GM21825 (cell line): ENCODE measurements at regions not wholly inside any gene's neighbourhood (a gene's known extent, or its start where the extent isn't known, plus 50 kb on each side); places are given as distances from the start of the nearest gene placed in this dataset.

Source experiments
- ATAC-seq: cut with Tn5 transposase; IDR thresholded peaks from one replicate; pipeline ENCODE4 v1.9.1; 2021; ENCODE audit warnings: mild to moderate bottlenecking, moderate library complexity; ENCODE audit not compliant: unreplicated experiment

- ATAC-seq, result no peak
Measured at GRCh38 chr1:73953586-73953985, 244.4 kb downstream of the LRRIQ3 start.

- no peak for ATAC-seq
Measured at GRCh38 chr1:73953186-73953585, 244.8 kb downstream of the LRRIQ3 start.

DNA sequence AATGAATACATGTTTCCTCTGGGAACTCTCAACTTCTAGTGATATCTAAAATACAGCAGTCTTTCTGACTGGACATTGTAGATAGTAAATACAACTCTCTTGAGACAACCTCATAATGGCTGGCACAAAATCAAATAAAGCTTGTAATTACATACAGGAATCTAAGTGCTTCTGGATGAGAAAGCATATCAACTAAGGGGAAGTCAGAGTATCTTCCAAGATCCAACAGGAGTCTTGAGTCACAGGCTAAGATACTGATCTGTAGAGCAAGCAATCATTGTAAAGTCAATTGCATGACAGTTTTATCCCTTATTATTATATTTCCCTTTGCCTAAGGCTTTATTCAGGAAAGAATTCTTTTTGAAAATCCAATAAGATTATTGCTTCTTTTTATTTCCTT, 249.9 kb downstream of the LRRIQ3 start:
- no peak for ATAC-seq

- ATAC-seq, result no peak
Measured at GRCh38 chr1:73947009-73947408, 251.0 kb downstream of the LRRIQ3 start.

- no peak for ATAC-seq
Measured at GRCh38 chr1:73943270-73943669, 254.7 kb downstream of the LRRIQ3 start.

DNA sequence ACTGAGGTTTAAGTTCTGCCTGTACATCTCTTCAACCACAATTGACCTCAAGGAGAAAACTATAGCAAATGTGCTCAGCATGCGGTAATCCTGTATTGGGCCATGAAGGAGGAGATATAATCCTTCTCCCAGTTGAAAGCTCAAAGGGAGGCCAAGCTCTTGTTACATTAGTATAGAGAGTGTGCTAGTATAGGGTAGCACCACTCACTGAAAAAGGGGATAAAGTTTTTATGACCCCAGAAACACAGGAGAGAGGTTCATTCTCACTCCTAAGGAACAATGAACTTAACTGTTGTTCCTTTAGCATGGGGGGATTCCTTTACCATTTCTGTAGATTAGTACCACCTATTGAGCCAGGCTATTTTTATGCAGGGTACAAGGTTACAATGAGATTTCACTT, 267.7 kb downstream of the LRRIQ3 start:
- no peak for ATAC-seq

GRCh38 chr1:73914951-73915350, 283.0 kb downstream of the LRRIQ3 start:
- ATAC-seq, result no peak

DNA sequence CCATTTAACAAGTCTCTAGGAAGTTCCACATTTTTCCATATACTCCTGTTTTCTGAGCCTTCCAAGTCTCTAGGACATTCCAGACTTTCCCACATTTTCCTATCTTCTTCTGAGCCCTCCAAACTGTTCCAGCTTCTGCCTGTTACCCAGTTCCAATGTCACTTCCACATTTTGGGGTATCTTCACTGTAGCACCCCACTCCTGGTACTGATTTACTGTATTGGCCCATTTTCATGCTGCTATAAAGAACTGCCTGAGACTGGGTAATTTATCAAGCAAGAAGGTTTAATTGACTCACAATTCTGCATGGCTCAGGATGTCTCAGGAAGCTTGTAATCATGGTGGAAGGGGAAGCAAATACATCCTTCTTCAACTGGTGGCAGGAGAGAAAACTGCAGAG, 285.0 kb downstream of the LRRIQ3 start:
- no peak for ATAC-seq

GRCh38 chr1:73911849-73912248, 286.1 kb downstream of the LRRIQ3 start:
- ATAC-seq, result no peak

DNA sequence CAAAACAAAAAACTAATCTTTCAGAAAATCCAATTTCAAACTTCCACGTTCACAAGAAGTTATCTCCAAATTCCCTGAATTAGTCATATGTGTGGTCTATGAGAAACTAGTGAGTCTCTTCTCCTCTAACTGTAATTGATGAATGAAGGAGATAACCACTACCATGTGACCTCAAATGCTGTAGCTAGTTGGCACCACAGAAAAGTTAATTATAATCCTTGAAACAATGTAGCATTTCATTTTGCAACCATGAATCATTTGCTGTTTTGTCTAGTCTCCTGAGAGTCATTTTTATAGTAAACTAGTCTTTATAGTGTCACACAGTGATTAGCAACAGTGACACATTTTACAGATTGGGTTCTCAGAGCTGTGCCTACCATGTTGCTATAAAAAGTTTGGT, 287.5 kb downstream of the LRRIQ3 start:
- ATAC-seq, result no peak

GRCh38 chr1:73910062-73910461, 287.9 kb downstream of the LRRIQ3 start:
- no peak for ATAC-seq

GRCh38 chr1:73909043-73909562, 288.9 kb downstream of the LRRIQ3 start:
- ATAC-seq, result no peak

- no peak for ATAC-seq
Measured at GRCh38 chr1:73907051-73907450, 290.9 kb downstream of the LRRIQ3 start.

GRCh38 chr1:73903092-73903491, 294.9 kb downstream of the LRRIQ3 start:
- no peak for ATAC-seq

GRCh38 chr1:73901738-73902137, 296.2 kb downstream of the LRRIQ3 start:
- ATAC-seq, result no peak

- ATAC-seq, result no peak
Measured at GRCh38 chr1:73899311-73899710, 298.7 kb downstream of the LRRIQ3 start.

- no peak for ATAC-seq
Measured at GRCh38 chr1:73898540-73898939, 299.4 kb downstream of the LRRIQ3 start.

GRCh38 chr1:73887412-73887811, 310.6 kb downstream of the LRRIQ3 start:
- no peak for ATAC-seq

GRCh38 chr1:73886716-73887115, 311.3 kb downstream of the LRRIQ3 start:
- ATAC-seq, result no peak

- no peak for ATAC-seq
Measured at GRCh38 chr1:73874806-73875205, 323.2 kb downstream of the LRRIQ3 start.

GRCh38 chr1:73868810-73869336, 329.1 kb downstream of the LRRIQ3 start:
- ATAC-seq, result no peak

DNA sequence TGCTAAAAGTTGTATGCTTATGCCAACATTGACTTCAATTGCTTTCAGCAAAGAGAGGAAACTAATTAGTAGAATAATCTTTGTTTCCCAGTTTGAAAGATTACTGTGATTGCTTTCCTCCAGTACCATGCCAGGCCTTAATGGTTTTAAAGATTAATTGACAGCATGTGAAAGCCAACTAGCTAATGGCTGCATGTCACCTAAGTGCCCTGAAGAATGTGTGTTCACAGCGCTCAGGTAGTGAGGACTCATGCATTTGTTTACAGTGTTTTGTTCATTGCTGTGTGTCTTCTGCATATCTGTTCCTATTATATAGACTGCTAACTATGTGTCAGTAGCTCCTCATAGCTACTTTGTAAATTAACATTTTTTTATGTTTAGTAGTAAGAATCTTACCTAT, 335.6 kb downstream of the LRRIQ3 start:
- no peak for ATAC-seq

DNA sequence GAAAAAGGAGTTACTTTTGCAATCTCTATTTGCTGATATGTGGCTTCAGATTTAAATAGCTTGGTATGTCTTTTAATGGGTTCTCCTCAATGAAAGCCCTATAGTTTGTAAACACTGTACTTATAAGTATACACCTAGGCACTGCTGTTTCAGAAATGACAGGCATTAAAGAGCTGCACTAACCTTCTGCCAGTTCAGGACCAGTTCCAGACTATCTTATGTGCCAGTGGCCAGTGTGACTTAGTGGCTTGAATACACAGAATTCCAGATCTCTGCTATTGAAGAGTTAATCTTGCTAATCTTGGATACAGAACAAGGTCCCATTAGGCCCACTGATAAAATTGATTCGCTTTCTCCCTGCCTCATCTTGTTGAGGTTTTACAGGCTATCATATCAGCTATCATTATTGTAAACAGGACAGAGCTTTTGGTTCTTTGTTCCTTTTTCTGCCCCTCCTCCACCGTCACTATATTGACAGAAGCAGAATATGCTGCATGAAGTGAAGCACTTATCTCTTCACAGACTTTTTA, 337.5 kb downstream of the LRRIQ3 start:
- ATAC-seq, result no peak
